Skeletal muscle cell (primary cell): ENCODE measurements at regions not wholly inside any gene's neighbourhood (a gene's known extent, or its start where the extent isn't known, plus 50 kb on each side); places are given as distances from the start of the nearest gene placed in this dataset.
A peak's percentile ranks its signal among the peaks of the same experiment; 100 is the strongest.

Experiments
- DNase-seq: peaks from one replicate; pipeline ENCODE4 v3.0.0-alpha.2; 2010; ENCODE audit warnings: low read depth
- H3K4me3 ChIP-seq: 2 replicates; pipeline ENCODE4 v1.5.1; 2011; ENCODE audit warnings: low read depth, mild to moderate bottlenecking, control low read depth, low read length, moderate library complexity

GRCh38 chr9:71249729-71250317, 128.4 kb upstream of the TRPM3 start:
- H3K4me3 ChIP-seq, result no peak overlapping the region
- peak; percentile 27 for DNase-seq

- DNase-seq, result no peak
- no peak overlapping the region for H3K4me3 ChIP-seq
Observed at GRCh38 chr9:71245651-71246050, 124.2 kb upstream of the TRPM3 start.

GRCh38 chr9:71243951-71244350, 122.5 kb upstream of the TRPM3 start:
- H3K4me3 ChIP-seq, result no peak overlapping the region
- DNase-seq, result no peak

DNA sequence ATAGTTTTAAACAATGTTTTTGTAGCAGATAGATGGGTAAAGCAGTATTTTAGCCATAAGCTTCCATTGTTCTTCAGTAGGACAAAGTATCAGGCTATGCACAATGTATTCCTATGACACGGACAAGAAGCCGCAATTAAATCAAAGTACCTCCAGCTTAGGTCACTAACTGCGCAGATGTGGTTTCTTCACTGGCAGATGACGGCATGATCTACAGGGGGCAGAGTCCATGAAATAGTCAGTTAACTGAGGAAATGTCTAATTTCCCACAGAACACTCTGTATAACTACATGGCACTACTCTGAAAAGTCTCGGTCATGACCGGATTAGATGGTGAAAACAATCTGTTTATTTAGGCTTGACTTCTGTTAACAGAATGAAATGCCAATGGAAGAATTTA, 120.7 kb upstream of the TRPM3 start:
- no peak overlapping the region for H3K4me3 ChIP-seq

GRCh38 chr9:71237051-71237450, 115.6 kb upstream of the TRPM3 start:
- no peak for DNase-seq

More for the DNA sequence above, 120.7 kb upstream of the TRPM3 start:
- no peak for DNase-seq

GRCh38 chr9:71233646-71234045, 112.2 kb upstream of the TRPM3 start:
- no peak for DNase-seq
- H3K4me3 ChIP-seq, result no peak overlapping the region

More at GRCh38 chr9:71237051-71237450, 115.6 kb upstream of the TRPM3 start:
- H3K4me3 ChIP-seq, result no peak overlapping the region

DNA sequence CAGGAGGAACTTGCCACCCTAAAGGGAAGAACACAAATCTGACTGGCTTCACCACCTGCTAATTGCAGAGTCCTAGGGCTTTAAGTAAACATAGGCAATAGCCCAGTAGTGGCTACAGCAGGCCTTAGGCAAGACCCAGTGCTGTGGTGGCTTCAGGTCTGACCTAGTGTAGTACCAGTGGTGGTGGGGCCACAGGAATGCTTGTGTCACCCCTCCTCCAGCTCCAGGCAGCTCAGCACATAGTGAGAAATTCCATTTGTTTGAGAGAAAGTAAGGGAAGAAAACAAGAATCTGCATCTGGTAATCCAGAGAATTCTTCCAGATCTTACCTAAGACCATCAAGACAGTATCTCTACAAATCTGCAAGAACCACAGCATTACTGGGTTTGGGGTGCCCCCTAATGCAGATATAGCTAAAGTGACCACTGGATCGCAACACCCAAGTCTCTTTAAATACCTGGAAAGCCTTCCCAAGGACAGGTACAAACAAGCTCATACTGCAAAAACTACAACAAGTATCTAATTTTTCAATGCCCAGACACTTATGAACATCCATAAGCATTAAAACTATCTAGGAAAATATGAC, 102.6 kb upstream of the TRPM3 start:
- DNase-seq, result no peak
- H3K4me3 ChIP-seq, result no peak overlapping the region

DNA sequence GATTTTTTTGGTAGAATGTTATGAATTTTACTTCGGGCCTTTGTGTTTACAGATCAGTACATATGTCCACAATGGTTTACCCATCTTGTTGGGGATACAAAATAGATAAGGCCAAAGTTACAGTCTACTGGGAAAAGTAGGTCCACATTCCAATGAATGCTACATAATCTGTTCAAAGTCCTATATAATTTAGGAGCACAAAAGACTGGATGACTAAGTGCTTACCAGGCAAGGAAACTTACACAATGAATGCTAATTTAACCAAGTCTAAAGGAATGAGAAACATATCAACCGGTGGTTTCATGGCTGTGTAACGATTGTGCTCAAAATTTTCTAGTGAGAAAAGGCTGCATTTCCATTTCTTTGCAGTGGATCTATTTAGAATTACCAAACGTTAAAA, 97.4 kb upstream of the TRPM3 start:
- DNase-seq, result no peak
- H3K4me3 ChIP-seq, result no peak overlapping the region

- no peak overlapping the region for H3K4me3 ChIP-seq
- DNase-seq, result no peak
Observed at GRCh38 chr9:71213633-71214032, 92.2 kb upstream of the TRPM3 start.

GRCh38 chr9:71210326-71210725, 88.9 kb upstream of the TRPM3 start:
- DNase-seq, result no peak
- no peak overlapping the region for H3K4me3 ChIP-seq

DNA sequence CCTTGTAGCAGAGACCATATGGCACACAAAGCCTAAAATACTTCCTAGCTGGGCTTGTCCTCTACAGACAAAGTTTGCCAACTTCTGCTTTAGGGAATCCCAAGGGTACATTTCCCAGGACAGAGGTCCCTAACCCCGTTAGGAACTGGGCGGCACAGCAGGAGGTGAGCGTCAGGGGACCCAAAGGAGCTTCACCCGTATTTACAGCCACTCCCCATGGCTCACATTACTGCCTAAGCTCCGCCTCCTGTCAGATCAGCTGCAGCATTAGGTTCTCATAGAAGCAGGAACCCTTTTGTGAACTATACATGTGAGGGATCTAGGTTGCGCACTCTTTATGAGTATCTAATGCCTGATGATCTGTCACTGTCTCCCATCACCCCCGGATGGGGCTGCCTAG, 88.5 kb upstream of the TRPM3 start:
- H3K4me3 ChIP-seq, result no peak overlapping the region
- no peak for DNase-seq

DNA sequence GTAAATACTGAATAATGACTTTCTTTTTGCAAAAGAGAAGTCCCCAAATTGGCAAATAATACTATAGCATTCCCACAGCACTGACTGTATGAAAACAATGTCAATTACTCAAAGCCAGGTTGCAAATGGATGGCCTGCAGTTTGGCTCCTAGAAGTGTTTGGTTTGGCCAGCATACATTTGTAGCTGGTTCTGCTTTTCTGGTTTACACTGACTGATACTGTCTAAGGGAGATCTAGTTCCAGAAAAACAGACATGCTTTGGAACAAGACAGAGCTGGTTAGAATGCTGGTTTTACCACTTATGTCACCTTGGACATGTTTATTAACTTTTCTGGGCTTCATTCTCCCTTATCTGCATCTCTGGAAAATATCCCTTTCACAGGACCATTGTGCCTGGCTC, 81.5 kb upstream of the TRPM3 start:
- no peak overlapping the region for H3K4me3 ChIP-seq
- DNase-seq, result no peak

DNA sequence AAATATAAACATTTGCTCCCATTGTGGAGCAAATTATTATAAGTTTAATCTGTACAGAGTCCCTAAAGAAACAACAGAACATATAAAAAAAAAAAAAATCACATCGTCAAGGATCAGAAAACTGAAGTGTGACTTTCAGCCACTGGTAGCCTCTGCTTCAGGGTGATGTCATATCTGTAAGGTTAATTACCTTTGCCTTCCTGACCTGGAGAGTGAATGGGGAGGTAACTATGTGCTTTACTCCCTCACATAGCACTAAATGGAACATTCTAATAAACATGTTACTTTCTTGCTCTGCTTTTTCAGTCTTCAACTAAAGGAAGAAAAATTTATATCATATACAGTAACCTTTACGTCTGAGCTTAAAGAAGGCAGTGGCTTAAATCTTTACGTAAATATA, 70.3 kb upstream of the TRPM3 start:
- no peak overlapping the region for H3K4me3 ChIP-seq
- DNase-seq, result no peak

- no peak for DNase-seq
- H3K4me3 ChIP-seq, result no peak overlapping the region
Observed at GRCh38 chr9:71183251-71183650, 61.8 kb upstream of the TRPM3 start.

- H3K4me3 ChIP-seq, result no peak overlapping the region
- no peak for DNase-seq
Observed at GRCh38 chr9:71179183-71179582, 57.8 kb upstream of the TRPM3 start.

- no peak overlapping the region for H3K4me3 ChIP-seq
- DNase-seq, result no peak
Observed at GRCh38 chr9:71177901-71178300, 56.5 kb upstream of the TRPM3 start.

DNA sequence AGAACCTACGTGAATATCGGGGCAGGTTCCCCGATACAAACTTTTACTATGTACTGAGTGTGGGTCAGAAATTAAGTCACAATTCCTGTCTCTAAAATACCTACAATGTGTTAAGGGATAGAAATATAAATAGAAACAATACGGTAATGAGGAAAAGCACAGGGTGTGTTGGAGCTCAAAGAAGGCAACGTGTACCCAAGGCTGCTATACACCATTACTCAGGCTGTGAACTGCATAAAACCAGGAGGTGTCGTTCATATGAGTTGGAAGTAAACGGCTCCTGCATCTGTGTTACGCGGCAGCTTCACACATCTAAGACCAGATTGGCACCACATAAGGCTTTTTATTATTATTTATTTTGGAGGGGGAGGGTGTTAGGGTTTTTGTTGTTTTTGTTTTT, 50.1 kb upstream of the TRPM3 start:
- H3K4me3 ChIP-seq, result no peak overlapping the region

More for the DNA sequence above, 50.1 kb upstream of the TRPM3 start:
- DNase-seq, result no peak
